ENCODE measurements at regions not wholly inside any gene's neighbourhood (a gene's known extent, or its start where the extent isn't known, plus 50 kb on each side); places are given as distances from the start of the nearest gene placed in this dataset.
"Not testable (repeated sequence)": the region's sequence is repeated elsewhere in the genome, so short reads cannot be mapped to it uniquely, and the experiment has no call there.

GRCh38 chr16:59116744-59117143 is 382.6 kb upstream of the GOT2 start:
- no peak for DNase-seq

GRCh38 chr16:59114790-59115189 is 380.7 kb upstream of the GOT2 start:
- DNase-seq = no peak

- no peak for DNase-seq
Observed at GRCh38 chr16:59113004-59113670, 379.0 kb upstream of the GOT2 start.

GRCh38 chr16:59111280-59111679 is 377.2 kb upstream of the GOT2 start:
- DNase-seq = no peak

DNA sequence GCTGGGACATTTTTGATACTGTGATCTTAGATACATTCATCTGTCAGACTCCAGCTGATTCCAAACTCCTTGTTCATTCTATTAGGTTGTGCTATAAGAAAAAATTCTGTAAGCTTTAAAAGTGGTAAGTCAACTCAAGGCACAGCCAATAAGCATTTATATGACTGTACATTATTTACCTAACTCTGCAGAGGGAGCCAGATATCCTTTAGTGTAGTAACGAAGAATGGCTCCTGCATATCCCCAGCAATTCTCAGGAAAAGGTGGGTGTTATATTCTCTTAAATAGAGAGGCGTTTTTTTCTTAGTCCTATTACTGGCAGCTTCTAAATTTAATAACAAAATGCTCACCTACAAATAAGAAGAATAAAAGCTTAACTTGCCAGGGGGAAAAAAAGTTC is 374.3 kb upstream of the GOT2 start:
- no peak for DNase-seq

DNA sequence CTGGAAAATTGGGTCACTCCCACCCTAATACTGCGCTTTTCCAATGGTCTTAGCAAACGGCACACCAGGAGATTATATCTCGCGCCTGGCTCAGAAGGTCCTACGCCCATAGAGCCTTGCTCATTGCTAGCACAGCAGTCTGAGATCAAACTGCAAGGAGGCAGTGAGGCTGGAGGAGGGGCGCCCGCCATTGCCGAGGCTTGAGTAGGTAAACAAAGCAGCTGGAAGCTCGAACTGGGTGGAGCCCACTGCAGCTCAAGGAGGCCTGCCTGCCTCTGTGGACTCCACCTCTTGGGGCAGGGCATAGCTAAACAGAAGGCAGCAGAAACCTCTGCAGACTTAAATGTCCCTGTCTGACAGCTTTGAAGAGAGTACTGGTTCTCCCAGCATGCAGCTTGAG is 362.6 kb upstream of the GOT2 start:
- DNase-seq = not testable (repeated sequence)

- DNase-seq = no peak
Observed at GRCh38 chr16:59090541-59090940, 356.4 kb upstream of the GOT2 start.

DNA sequence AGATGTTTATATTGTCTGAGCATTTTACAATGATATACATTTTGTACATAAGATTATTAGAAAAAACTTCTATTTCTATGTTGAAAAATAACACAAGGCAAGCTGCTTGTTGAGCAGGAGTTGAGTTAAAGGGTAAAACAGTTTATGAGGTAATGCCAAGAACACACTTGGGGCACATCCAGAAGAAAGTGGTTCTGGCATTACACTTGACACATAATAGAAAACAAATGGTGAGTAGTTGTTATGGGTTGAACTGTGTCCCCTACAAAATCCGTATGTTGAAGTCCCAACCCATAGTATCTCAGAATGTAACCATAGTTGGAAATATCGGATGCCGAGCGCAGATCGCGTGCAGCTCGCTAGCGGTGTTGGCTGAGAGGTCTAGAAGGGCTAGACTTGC is 354.3 kb upstream of the GOT2 start:
- DNase-seq = no peak

DNA sequence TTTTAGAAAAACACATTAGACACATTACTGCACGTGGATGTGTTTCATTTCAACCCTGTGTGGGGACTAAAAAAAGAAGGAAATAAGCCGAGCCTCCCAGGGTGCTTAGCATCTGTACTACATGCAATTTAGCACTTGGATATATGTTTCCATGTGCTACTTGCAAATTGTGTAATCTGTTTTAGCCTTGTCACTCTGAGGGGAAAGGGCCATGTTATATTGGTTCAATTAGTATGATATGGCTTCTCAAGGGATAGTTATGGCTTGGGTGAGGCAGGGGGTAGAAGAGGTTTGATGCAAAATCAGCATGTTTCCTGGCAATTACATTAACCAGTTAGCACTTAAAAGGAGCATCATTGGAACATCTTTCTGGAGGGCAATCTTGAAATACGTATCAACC is 353.5 kb upstream of the GOT2 start:
- no peak for DNase-seq

DNA sequence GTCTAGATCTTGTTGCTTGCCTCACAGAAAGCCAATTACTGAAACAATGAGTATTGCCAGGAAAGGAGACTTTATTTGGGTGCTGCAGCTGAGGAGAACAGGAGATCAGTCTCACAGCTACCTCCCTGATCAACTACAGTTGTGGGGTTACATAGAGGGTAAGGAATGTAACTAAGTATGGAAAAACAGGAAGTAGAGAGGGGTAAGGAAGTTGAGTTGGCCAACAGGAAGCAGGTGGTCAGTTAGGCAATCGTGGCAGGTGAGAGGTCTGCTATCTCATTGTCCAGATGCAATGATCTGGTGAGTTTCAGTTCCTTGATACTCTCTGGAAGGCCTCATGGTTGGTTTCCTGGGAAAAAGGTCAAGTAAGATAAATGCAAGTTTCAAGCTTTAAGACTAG is 333.1 kb upstream of the GOT2 start:
- DNase-seq = no peak

DNA sequence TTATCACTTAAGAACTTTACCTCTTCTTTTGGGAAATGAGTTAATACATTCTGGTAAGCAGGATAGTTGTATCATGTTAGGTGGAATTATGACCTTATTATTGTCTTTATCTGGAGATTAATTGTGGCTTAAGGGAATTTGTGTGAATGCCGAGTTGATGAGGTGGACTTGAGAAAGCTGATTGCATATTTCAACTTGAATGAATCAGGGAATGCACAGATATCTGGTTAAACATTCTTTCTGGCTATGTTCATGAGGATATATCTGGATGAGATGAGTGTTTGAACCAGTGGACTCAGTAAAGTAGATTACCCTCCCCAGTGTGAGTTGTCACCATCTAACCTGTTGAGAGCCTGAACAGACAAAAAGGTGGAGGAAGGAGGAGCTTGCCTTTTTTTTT is 326.1 kb upstream of the GOT2 start:
- no peak for DNase-seq

DNA sequence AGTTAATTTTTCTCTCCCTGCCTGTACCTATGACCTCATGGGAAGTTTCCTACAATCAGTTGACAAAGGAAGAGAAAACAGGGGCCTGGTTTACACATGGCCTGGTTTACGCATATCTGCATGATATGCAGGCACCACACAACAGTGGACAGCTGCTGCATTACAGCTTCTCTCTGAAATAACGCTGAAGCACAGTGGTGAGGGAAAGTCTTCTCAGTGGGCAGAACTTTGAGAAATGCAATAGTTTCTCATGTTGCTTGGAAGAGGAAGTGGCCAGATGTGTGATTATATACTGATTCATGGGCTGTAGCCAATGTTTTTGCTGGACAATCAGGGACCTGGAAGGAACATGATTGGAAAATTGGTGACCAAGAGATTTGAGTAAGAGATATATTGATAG is 324.1 kb upstream of the GOT2 start:
- DNase-seq = no peak

DNA sequence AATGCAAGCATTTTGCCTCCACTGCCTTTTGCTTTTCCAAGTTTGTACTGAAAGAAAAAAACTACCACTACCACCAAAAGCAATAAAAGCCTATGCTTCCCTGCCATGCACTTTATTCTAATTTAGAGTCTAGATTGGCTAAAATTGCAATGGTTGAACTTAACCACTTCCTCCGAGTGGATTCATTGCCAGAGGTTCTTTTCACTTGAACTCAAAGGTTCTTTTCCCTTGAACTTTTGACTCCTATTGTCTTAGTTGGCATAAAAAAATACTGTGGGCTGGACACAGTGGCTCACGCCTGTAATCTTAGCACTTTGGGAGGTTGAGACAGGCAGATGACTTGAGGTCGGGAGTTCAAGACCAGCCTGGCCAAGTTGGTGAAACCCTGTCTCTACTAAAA is 319.8 kb upstream of the GOT2 start:
- DNase-seq = no peak

GRCh38 chr16:59052231-59052630 is 318.1 kb upstream of the GOT2 start:
- no peak for DNase-seq

GRCh38 chr16:59048876-59049275 is 314.8 kb upstream of the GOT2 start:
- DNase-seq = no peak

GRCh38 chr16:59047114-59047513 is 313.0 kb upstream of the GOT2 start:
- no peak for DNase-seq

GRCh38 chr16:59046335-59046734 is 312.2 kb upstream of the GOT2 start:
- DNase-seq = no peak

DNA sequence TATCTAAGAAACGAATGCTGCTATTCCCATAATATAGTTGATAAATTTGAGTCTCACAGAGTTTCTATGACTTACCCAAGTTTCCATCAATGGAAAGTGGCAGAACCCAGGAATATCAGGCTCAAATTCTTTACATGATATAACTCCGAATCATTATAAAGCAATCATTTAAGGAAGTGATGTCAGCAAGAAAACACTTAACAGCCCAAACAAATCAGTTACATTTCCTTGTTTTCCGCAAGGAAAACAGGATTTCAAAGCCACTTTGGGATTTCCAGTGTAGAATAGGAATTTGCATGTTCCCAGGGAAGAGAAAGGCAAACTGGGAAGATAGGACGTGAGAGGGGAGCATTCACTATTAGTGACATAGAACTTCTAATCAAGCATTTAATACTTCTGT is 311.4 kb upstream of the GOT2 start:
- DNase-seq = no peak

DNA sequence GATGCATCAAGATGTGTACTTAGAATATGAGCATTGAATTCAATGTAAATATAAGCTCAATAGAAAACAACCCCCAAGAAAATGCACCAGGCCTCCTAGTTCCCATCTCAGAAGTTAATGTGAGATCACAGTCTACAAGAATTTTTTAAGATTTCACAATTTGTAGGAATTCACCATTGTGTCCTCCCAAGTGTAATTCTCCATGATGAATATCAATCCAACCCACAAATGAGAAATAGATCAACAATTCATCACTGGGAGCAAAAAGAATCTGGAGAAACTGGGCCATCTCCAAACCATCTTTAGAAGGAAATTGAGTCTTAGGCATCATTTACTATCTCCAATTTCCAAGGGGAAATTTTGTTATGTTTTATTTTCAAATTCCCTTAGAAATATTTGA is 310.5 kb upstream of the GOT2 start:
- DNase-seq = no peak

DNA sequence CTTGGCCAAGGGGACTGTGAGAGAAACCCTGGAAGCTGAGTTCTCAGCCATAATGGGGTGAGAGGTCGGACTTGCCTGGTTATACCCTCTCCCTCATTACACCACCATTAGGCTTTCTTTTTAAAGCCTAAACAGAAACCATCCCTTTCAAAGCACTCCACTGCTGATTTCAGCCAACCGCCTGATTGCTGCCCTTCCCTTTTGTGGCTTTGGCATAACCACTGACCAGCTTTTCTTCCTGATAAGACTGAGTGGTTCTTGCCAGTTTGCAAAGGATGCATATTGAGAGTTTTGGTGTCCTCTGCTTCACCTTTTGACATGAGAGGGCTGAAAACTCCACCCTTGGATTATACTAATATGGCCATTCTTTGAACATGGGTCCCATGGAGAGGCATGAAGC is 308.2 kb upstream of the GOT2 start:
- no peak for DNase-seq

GRCh38 chr16:59039066-59039720 is 305.1 kb upstream of the GOT2 start:
- DNase-seq = no peak

GRCh38 chr16:59030923-59031485 is 296.9 kb upstream of the GOT2 start:
- no peak for DNase-seq

DNA sequence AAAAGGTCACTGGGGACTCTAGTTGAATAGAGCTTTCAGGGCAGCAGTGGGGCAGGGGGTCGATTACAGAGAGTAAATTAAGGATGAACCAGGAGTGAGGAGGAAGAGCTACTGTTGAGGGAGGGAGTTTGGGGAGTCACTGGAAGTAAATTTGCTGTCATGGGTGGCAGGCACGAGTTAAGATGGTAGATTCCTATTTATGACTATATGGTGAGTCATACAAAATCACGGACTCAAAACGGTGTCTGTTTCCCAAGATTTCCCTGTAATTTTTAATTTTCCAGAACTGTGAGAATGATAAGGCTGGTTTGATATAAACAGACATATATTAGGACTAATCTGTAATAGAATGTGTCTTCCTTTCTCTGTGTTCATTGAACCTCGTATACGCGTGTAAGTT is 287.6 kb upstream of the GOT2 start:
- DNase-seq = no peak

DNA sequence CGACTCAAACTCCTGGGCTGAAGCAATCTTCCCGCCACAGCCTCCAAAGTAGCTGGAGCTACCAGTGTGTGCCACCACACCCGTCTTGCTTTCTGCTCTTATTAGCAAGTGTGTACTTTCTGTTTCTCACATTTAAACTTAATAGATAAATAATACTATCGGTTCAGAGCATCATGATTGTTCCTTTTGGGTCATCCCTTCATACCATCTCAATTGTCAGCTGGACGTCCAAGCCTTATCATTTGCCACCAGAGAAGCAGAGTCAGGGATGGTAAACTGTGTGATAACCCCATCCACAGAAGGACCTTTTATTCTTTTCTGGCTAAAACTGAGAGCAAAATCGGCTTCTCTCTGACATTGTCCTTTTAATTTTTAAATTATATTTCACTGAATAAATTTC is 279.8 kb upstream of the GOT2 start:
- DNase-seq = no peak

- no peak for DNase-seq
Observed at GRCh38 chr16:58999762-59000161, 265.6 kb upstream of the GOT2 start.

Measured in stimulated activated CD8-positive, alpha-beta memory T cell treated with anti-CD3 and anti-CD28 coated beads, Interleukin-4, amount 100 ng/mL, for 48 hours (primary cell).